GM23248 (cell line): ENCODE measurements at regions not wholly inside any gene's neighbourhood (a gene's known extent, or its start where the extent isn't known, plus 50 kb on each side); places are given as distances from the start of the nearest gene placed in this dataset.

ENCODE experiments used
- EZH2 ChIP-seq: fragments of 200-600 bp; sonication (generic); IDR thresholded peaks from 2 replicates; pipeline ENCODE4 v1.6.1; 2018; ENCODE audit warnings: antibody characterized with exemption, mild to moderate bottlenecking; ENCODE audit not compliant: insufficient read depth, poor library complexity, severe bottlenecking
- EZH2phosphoT487 ChIP-seq: fragments of 200-600 bp; sonication (generic); IDR thresholded peaks from 2 replicates; pipeline ENCODE4 v1.6.1; 2018; ENCODE audit warnings: antibody characterized with exemption, moderate library complexity, mild to moderate bottlenecking, low read depth; ENCODE audit not compliant: insufficient read depth

- no peak for TF ChIP-seq EZH2
- TF ChIP-seq EZH2phosphoT487: no peak
These were observed 1432.1 kb upstream of the CDH2 start for GRCh38 chr18:29608982-29609381.
